SKM-1 (cell line): ENCODE measurements at regions not wholly inside any gene's neighbourhood (a gene's known extent, or its start where the extent isn't known, plus 50 kb on each side); places are given as distances from the start of the nearest gene placed in this dataset.

Source experiments
- DNase-seq: peaks from one replicate; lab custom pipeline; 2025; ENCODE audit not compliant: unreplicated experiment; lab: John Stamatoyannopoulos, UW

DNA sequence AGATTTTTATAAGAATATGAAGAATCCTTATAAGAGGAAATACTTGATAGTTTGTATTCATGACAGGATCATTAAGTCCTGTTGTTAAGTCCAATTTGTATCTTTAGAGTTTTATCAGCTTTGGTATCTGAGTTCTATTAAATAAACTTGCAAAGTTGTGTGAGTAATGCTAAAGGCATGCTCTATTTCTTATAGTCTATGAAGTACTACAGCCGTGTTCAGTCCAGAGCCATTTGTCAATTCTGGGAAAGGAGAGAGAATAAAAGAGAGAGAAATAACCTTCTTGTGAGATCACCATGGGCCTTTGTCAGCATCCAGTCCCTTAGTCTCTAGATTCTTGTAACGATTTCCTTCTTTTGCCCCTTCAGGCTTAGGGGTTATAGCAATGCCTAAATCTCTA is 181.2 kb upstream of the POU3F2 start:
- no peak for DNase-seq

DNA sequence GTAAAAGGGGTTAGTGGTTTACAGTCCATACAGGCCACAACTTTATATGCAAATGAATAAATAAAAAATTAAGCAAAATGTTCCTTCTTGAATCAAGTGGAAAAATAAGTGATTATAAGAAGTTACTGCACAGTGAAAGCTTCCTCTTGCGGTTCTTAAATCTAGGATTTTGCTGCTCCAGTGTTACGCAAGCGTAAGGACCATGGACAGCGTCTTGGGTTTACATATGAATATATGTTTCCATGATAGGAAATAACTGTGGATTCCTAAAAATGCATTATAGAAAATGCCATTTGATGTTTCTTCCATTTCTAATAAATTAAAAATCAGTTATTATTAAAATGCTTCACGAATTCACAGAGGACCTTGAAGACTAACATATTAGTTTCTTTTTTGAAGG is 176.6 kb upstream of the POU3F2 start:
- peak; percentile 2 for DNase-seq

DNA sequence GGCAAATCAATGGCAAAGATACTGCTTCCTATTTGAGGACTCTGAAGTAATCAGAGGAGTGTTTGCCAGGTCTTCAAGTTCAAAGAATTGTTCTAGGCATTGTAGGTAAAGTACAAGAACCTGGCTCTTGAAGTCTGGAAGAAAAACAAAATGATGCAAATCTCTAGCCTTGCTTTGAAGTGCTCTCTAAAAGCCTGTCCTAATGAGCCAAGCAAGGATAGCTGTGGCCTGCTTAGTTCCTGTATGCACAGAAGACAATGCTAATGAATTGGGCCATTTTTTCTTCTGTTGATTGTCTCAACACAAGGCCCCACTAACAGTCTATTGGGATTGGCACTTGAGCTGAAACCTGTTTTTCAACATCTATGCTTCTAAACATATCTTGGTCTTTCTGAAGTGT is 165.0 kb upstream of the POU3F2 start:
- DNase-seq, result no peak

DNA sequence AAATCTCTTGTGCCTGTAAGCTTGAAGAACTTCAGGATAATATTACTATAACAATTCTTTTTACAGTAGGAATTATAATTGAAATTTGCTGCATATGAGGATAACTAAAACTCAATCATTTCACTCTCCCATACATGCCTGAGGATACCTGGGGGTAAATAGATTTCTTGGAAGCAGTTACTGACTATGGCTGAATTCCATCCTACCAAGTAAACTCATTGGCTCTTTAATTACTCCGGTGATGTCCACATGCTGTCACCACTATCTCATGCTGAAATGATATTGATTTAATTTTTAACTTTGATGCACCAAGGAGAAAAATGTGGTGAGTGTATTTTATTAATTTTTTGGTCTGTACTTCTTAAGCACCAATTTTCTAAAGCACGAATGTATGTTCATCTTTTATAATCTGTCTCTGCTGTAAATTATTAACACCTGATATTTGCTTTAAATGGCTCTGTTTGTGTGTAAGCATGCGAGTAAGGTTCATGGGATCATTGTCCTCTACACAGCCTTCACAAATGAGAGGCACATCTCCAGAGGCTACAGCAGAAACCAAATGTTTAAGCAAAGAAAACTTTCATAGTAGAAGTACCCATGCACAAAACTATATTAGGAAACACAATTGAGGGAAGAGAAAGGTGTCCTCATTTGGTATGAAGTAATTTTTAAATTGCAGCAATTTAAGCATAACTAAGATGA is 164.2 kb upstream of the POU3F2 start:
- no peak for DNase-seq

DNA sequence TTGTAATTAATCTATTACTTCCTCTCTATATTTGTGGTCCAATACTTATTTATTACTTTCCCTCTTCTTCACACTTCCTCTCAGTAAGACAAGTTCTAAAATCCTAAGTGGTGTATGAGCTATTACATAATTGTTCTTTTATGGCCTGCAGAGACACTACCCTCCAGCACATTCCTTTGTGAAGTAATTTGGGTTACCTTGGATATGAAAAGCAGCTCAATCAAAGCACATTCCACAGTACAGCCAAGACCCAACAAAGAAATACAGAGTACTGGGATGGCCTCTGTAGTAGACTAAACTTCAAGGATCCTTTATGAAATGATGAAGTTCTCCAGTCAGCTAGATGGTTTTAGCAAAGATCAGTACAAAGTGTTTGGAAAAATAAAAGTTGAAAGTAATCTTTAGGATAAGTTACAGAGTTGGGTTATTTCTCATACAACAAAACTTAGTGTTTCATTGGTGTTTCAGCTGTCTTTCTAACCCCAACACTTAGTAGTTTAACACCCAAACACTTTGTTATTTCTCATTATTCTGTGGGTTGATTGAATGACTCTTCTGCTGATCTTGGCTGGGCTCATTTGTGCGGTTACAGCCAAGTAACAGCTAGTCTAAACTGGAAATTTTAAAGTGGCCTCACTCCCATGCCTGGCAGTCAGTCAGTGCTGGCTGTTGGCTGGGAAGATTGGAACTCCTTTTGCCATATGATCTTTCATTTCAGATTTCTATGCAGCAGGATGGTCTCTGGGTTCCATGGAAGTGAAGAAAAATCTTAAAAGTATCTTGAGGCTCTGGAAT is 161.5 kb upstream of the POU3F2 start:
- no peak for DNase-seq

DNA sequence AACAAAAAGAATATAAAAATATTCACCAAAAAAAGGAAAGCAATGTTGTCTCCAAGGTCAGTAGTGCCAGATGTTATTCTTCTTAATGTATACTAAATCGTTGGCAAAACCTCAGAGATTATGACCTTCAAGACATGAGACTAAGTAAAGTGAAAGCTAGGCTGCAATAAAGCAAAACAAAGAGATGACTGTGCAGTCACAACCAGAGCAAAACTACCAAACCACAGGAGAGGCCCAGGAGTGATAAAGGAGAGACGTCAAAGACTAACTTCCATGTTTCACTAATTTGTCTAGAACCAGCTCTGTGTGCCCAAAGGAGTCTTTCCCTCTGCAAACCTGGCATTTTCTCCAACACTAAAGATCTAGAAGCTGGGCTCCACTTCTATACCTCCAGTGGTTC is 155.9 kb upstream of the POU3F2 start:
- DNase-seq, result no peak

DNA sequence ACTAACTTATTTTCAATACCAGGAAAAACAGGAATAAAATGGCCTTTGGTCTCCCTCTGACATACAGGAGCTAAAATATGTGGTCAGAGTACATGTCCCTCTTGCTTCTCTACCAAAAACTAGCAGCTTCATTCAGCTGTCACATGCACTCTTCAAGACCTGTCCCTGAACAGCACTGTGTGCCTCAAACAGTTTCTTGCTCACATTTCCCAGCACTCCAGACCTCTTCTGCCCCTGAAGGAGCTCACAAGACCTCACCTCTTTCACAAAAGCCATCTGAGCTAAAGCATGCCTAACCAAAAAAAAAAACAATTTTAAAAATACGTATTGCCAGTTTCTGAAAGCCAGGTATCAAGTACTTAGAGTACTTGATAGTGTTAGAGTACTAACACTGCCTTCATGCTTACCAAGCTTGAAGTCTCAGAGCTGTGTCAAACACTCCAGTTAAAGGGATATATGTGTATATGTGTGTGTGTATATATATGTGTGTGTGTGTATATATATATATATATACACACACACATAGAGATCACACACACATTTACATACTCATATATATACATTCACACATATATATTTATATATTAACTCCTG is 148.3 kb upstream of the POU3F2 start:
- no peak for DNase-seq

DNA sequence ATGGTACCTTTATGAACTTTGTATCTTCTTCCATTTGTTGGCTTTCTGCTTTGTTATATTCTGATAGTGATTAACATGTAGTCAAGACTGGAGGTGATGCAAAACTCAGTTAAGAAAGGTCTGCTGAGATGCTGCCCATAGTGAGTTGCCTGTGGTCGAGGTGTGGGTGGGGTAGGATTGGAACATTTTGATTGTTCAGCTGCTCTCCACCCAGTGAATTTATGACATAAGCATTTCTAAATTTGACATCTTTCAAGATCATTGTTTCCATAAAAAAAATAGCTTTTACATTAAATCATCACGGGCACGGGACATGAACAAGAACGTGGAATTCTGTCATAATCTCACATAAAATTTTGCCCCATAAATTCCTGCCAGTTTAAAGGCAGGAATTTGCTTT is 146.6 kb upstream of the POU3F2 start:
- DNase-seq, result no peak

DNA sequence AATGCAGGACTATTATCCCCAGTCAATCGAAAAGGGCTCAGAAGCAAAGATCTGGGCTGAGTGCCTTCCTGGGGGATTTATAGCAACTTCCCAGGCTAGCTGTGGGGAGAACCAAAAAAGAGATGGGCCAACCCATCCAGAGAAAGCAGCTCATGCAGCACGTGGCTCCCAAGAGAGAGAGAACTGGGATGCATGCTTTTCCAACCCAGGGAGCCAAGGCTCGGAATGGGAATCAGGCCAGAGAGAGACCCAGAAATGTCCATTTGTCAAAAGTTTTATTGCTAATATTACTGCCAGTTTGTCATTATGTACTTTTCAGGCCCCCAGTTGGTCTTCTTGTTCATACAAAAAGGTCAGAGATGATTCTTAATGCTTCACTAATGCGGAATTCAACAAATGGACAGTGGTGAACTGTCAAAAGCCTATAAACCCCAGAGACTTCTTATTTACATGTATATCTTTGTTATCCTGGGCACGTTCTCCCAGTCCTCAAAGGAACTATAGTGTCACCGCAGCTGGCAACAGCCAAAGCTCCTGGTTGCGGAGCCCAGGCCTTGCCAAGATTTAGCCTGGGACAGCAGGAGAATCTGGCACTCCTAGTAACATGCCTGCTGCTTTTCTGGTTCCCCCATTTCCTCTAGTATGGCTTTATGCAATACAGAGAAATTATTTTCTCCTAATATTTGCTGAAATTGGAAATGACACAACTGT is 139.1 kb upstream of the POU3F2 start:
- DNase-seq, result no peak

DNA sequence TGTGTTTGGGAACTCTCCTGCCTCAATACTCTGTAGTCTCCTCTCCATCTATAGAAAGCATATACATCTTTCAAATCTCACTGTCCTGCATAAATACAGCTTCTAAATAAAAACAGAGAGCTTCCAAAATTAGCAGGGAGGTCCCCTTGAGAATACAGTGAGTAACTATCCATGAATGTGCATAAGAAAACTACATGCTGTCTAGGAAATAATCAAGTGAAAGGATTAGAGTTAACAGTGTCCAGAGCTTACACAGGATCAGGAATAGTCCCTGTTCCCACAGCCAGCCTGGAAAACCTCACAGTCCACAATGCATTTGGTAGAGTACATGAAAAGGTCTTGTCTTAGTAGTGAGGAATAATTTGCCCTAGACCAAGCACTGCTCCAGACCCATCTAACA is 123.0 kb upstream of the POU3F2 start:
- no peak for DNase-seq

DNA sequence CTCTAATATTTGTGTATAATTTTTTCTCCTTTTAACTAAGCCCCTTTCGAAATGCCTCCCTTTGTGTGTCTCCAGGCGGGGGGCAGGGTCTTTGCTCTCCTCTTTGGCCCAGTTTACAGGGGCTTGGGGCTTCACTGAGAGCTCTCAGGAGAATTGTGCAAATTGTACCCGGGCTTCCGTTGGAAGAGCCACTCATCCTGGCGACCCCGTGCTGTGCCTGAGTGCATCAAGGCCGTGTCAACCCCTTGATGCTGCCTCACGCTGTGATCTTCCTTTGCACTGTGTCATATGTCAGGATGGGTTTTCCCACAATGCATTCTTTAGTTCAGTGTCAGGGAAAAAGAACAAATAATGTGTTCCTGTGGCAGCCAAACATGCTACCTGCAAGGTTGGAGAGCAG is 118.0 kb upstream of the POU3F2 start:
- DNase-seq, result no peak

DNA sequence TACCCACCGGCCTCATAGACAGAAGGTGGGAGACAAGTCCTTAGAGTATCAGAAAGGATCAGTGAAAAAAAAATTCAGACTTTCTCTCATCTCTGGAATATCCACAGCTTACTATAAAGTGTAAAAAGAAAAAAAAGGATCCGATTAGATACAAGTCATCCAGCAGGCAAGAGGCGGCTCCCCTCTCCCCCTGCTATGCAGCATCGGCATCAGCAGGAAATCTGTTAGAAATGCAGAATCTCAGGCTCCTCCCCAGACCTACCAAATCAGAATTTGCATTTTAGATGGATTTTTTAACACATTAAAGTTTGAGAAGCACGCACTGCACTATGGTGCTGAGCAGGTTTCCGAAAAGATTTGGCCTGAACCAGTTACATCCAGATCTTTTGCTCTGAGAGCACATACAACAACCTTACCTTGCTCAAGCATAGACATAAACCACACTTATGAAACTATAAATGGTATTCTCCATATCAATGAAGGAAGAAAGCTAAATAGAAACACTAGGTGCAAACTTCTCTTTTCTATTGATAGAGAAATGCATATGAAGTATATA is 117.0 kb upstream of the POU3F2 start:
- no peak for DNase-seq

DNA sequence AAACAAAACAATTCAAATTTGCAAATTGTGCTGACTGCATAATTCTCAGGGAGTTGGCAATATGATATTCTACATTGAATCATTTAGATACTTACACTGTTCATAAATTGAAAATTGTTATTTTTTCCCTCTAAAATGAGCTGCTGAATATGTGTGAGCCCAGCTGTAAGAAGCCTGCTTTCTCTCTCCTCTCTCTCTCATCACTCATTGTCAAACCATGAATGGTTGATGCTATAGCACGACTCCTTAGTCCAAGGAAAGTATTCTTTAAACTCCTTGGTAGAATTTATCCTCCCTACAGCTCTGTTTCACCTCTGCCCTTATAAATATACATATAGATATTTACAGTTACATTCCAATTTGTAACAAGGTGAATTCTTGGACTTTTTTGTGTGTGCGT is 116.4 kb upstream of the POU3F2 start:
- no peak for DNase-seq

DNA sequence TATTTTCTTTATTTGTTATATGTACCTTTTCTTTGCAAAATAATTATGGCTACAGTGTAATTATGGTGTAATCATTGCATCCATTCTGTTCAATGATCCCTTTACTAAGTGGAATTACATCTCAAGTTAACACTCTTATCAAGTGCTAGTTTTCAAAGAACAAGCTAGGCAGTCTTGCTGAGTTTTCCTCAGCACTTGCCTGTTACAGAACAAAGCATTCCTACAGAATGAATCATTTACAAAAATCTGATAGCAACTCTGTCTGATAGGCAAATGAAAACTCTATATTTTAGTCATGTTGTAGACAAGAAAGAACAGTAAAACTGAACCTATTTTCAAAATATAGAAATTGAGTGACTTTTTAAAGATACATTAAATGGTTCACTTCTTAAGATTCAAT is 109.8 kb upstream of the POU3F2 start:
- DNase-seq, result no peak

DNA sequence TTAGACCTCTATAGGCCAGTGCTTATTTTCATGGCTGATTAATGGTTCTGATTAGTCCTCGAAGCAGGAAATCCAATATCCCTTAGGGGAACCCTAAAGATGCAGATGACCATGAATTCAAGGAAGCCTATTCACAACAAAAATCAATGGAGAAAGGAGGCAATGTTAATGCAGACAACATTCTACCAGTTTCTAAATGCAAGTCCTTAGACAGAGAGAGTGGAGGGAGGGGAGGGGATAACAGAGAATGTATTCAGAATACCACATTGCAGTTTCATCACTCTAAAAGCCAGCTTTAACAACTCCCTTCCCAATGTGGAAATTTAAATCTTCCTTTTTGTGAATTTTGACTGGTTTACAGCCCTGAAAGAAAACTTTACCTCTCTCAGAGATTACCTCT is 87.1 kb upstream of the POU3F2 start:
- DNase-seq, result no peak

DNA sequence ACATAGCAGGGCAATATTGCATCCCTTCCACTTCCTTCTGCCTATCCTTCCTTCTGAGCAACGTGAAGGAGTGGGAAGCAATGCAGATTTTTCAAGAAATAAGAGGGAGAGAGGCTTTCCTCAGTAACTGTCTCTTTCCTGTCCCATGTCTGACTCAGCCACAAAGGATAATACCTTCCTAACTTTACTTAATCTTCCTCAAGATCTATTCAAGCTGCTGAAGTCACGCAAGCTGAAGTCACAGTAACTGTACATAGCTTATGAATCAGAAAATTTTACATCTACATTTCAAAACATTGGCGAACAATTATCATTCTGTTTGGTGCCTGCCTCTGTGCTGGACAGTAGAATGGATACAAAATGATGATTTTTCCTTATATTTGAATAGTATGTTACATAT is 86.4 kb upstream of the POU3F2 start:
- no peak for DNase-seq

DNA sequence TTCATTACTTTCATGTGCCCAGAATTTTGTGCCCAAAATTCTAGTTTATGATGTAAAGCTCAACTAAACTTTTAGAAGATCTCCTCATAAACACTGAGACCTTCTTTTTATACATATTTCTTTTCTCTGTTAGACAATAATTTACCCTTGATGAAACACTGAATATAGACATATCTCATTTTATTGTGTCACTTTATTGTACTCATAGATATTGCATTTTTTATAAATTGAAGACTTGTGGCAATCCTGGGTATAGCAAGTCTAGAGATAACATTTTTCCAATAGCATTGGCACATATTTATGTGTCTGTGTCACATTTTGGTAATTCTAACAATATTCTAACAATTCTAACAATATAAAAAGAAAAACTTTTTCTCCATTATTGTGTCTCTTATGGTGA is 74.9 kb upstream of the POU3F2 start:
- no peak for DNase-seq

DNA sequence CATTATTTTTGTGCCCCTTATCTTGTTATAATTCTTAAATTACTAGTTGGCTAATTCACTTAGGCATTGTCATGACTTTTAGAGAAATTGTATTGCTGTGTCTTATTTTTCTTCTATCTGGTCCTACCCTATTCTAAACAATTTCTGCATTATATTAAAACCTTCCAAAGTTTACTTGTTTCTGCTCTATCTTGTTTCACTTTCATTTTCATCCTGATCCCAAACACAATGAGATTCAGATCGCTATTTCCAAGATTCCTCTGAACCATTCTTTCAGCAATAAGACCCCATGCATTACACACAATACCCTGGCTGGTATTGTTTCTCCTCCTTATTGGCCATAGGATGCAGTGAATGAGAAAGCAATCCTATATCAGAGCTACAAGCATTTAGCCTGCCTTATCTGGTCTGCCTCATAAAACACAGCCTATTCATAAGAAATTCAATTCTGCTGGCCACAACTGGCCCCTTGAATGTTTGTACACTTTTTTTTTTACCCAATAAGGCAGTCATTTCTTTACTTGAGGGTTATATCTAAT is 69.9 kb upstream of the POU3F2 start:
- DNase-seq, result no peak

DNA sequence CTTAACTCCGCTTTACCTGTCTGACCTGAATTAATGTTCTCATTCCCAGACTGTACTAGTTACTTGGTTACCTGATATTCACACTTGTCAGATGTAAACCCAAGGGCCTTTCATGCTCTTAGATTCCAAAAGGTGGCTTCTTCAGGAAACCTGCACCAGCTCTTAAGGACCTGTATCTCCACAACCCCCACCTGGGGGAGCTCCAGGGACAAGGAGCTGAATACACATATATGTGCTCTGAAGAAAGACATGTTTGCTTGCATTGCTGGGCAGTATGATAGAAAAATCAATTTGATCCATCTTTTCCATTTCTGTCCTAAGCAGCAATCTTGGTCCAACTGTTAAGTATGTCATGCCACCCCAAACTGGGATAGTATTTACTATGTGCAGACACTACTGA is 64.8 kb upstream of the POU3F2 start:
- DNase-seq, result no peak

DNA sequence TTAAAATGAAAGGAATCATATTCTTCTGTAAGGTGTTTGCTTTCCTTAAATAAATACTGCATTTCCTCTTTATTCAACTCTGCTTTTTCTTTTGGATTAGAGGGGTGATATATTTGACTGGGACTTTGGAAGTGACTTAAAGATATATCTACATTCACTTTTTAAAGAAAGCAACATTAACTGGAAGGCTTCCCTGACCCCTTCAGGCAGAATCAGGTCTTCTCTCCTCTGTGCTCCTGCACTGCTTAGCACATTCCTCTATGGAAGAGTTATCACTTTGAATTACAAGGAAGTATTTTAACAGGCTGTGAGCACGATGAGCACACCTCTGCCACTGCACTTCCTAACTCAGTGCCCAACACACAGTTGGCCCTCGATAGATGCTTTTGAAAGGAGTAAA is 59.2 kb upstream of the POU3F2 start:
- no peak for DNase-seq

DNA sequence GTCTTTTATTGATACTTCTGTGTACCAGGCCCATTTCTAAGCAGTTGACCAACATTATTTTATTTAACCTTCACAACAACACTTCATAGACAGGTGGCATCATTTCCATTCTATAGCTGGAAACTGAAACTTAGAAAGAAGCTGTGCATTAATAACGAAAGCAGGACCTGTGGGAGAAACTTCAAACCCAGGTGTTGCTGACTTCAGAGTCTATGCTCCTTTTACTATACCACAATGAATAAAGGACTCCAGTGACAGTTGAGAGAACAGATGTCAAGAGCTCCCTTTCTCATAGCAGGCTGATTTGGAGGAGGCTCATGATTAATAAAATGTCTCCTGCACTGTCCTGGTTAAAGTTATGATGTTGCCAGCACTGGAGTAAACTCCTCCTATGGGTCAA is 56.6 kb upstream of the POU3F2 start:
- no peak for DNase-seq
